Upper lobe of right lung (tissue), 1 donor: ENCODE measurements at regions not wholly inside any gene's neighbourhood (a gene's known extent, or its start where the extent isn't known, plus 50 kb on each side); places are given as distances from the start of the nearest gene placed in this dataset.

Source experiments
- ATAC-seq: fragments of 200-7000 bp; cut with Tn5 transposase; one replicate; pipeline ENCODE4 v1.9.1; 2020; ENCODE audit warnings: mild to moderate bottlenecking, moderate library complexity
- DNase-seq: peaks from one replicate; pipeline ENCODE4 v3.0.0-alpha.2; 2020
- H3K27ac ChIP-seq: fragments of 200-600 bp; one replicate; pipeline ENCODE4 v1.8.0; 2022
- H3K27me3 ChIP-seq: fragments of 200-600 bp; one replicate; pipeline ENCODE4 v1.8.0; 2022; ENCODE audit warnings: mild to moderate bottlenecking
- H3K36me3 ChIP-seq: fragments of 200-600 bp; one replicate; pipeline ENCODE4 v1.8.0; 2022
- H3K4me1 ChIP-seq: fragments of 200-600 bp; one replicate; pipeline ENCODE4 v1.8.0; 2022
- H3K4me3 ChIP-seq: fragments of 200-600 bp; one replicate; pipeline ENCODE4 v1.8.0; 2022; ENCODE audit warnings: mild to moderate bottlenecking
- H3K9me3 ChIP-seq: fragments of 200-600 bp; one replicate; pipeline ENCODE4 v1.8.0; 2022
- CTCF ChIP-seq: fragments of 200-600 bp; IDR thresholded peaks from one replicate; pipeline ENCODE4 v1.8.0; 2022; ENCODE audit warnings: antibody characterized with exemption
- intact Hi-C: fragments of 100-400 bp; cut with DNase I; formaldehyde crosslinking; loops from one replicate; pipeline ENCODE4 v1.11.0; 2022
- donor health status: DM: no; HTN: yes; CAD: no; lungs with severe emphysema.

DNA sequence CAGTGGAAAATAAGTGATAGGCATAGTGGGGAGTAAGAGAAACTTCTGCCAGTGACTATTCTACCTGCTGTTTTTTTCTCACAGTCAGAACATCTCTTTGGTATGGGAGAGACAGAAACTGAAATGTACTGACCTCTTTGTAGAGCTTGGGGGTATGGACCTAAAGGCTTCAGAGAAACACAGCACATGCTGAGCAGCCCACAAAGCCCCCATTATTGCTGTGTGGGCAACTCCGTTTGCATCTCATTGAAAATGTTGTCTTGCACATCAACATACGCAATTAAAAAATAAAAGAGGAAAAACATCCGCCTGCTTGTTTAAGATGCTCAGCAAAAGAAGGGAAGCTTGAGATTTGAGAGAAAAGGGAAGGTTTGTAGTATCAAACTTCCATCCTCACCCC lies 443.4 kb upstream of the SEMA6D start:
- TF ChIP-seq CTCF, result no peak
- intact Hi-C loops, result no loop called here
- no peaks in the 10 kb centered on the region for H3K9me3 ChIP-seq
- H3K4me3 ChIP-seq, result no peak overlapping the region
- DNase-seq, result no peak
- no peaks in the 10 kb centered on the region for H3K27me3 ChIP-seq
- H3K4me1 ChIP-seq, result no peaks in the 10 kb centered on the region
- H3K27ac ChIP-seq, result no peak overlapping the region
- no peaks in the 10 kb centered on the region for H3K36me3 ChIP-seq
- no peak for ATAC-seq

- H3K4me3 ChIP-seq, result no peak overlapping the region
- ATAC-seq (no peak), DNase-seq (no peak)
- no peaks in the 10 kb centered on the region for H3K4me1 ChIP-seq
- intact Hi-C loops, result no loop called here
- H3K27me3 ChIP-seq, result no peaks in the 10 kb centered on the region
- no peak for TF ChIP-seq CTCF
- no peaks in the 10 kb centered on the region for H3K9me3 ChIP-seq
- H3K36me3 ChIP-seq, result no peaks in the 10 kb centered on the region
- no peak overlapping the region for H3K27ac ChIP-seq
These were observed 434.1 kb upstream of the SEMA6D start for GRCh38 chr15:47283246-47283645.

DNA sequence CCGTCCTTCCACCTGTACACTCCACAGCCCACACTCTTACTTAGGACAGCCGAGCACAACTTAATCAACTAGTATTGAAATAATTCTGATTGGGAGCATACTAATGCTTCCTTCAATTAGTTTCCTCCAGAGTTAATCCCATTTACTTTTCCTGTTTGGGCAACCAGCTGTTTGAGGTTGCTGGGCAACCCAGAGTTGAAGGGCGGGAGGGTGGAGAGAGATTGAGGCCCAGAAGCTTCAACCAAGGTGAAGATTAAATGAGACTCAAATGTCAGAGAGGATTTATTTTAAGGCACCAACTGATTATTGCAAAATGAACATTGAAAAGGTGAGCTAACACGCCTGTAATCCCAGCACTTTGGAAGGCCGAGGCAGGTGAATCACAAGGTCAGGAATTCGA lies 428.5 kb upstream of the SEMA6D start:
- intact Hi-C loops, result no loop called here
- TF ChIP-seq CTCF, result no peak
- Histone ChIP-seq H3K27me3 (no peaks in the 10 kb centered on the region), H3K4me3 (no peak overlapping the region), H3K27ac (no peak overlapping the region), H3K9me3 (no peaks in the 10 kb centered on the region), H3K4me1 (peaks cover 16% of the 10 kb centered on the region), H3K36me3 (no peaks in the 10 kb centered on the region)
- ATAC-seq (no peak), DNase-seq (no peak)

DNA sequence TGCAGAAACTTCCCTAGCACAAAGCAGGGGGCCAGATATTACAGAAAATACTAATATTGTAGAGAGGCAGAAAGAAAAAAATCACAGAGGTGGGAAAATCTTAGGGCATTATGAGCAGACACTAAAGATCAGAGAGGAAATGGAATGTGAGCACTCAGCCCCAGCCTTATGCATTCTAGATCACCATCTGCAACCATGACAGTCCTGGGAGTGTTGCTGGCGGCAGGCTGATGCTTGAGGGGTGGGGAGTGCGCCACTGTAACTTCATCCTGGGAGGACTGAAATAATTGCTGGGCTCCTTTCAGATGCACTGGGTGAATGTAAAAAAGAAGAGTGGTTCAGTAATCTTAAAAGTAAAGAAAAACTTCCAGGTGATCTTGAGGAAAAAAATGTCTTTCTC lies 427.6 kb upstream of the SEMA6D start:
- no peaks in the 10 kb centered on the region for H3K27me3 ChIP-seq
- DNase-seq (no peak), ATAC-seq (no peak)
- no peak overlapping the region for H3K4me3 ChIP-seq
- no peak for TF ChIP-seq CTCF
- no peak overlapping the region for H3K27ac ChIP-seq
- no peaks in the 10 kb centered on the region for H3K9me3 ChIP-seq
- no peaks in the 10 kb centered on the region for H3K36me3 ChIP-seq
- intact Hi-C loops, result no loop called here
- peaks cover 16% of the 10 kb centered on the region for H3K4me1 ChIP-seq

DNA sequence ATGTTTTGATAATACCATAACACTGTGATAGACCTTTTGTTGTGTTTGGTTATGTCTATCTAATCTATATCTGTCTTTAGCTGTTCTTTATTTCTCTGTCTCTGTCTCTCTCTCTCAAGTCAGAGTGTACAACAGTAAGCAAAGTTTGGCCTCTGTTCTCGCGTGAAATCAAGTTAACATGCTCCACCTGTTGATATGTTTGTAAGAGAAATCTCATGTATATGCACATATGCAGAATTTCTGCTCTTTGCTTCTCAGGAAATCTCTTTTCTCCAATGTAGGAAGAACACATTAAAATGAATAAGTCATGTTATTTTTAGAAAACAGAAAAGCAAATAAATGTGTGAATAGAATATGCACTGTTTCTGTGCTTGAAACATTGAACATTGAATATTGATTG lies 425.5 kb upstream of the SEMA6D start:
- Histone ChIP-seq H3K9me3 (no peaks in the 10 kb centered on the region), H3K4me1 (peaks cover 16% of the 10 kb centered on the region), H3K36me3 (no peaks in the 10 kb centered on the region), H3K27ac (no peak overlapping the region), H3K27me3 (no peaks in the 10 kb centered on the region), H3K4me3 (no peak overlapping the region)
- DNase-seq (no peak), ATAC-seq (no peak)
- no peak for TF ChIP-seq CTCF
- intact Hi-C loops, result no loop called here

- Histone ChIP-seq H3K27me3 (no peaks in the 10 kb centered on the region), H3K36me3 (no peaks in the 10 kb centered on the region), H3K4me1 (peaks cover 16% of the 10 kb centered on the region), H3K9me3 (no peaks in the 10 kb centered on the region), H3K27ac (peak overlapping the region; percentile 1), H3K4me3 (no peak overlapping the region)
- no peak for TF ChIP-seq CTCF
- intact Hi-C loops, result no loop called here
- ATAC-seq, result no peak
- no peak for DNase-seq
These were observed 424.6 kb upstream of the SEMA6D start for GRCh38 chr15:47292638-47293190.
